H1 (cell line): ENCODE measurements at regions not wholly inside any gene's neighbourhood (a gene's known extent, or its start where the extent isn't known, plus 50 kb on each side); places are given as distances from the start of the nearest gene placed in this dataset.

Experiments used
- CBX5 ChIP-seq: fragments of 300-800, 300-1000 bp; sonication (generic); IDR thresholded peaks from 2 replicates; pipeline ENCODE4 v1.7.1; 2016; ENCODE audit warnings: antibody characterized with exemption, low read length, low read depth
- CEBPB ChIP-seq: IDR thresholded peaks from 2 replicates; pipeline ENCODE4 v1.6.1; 2012; ENCODE audit warnings: low read depth, low read length
- CHD1 ChIP-seq: IDR thresholded peaks from 2 replicates; pipeline ENCODE4 v1.6.1; 2012; ENCODE audit warnings: low read depth, low read length, improper control_type of control experiment
- CREB1 ChIP-seq: IDR thresholded peaks from 2 replicates; pipeline ENCODE4 v1.6.1; 2012; ENCODE audit warnings: inconsistent platforms
- EZH2 ChIP-seq: fragments of 200-600 bp; sonication (generic); IDR thresholded peaks from 2 replicates; pipeline ENCODE4 v1.7.1; 2012; ENCODE audit warnings: low read depth, mild to moderate bottlenecking, moderate library complexity, low read length, inconsistent platforms; ENCODE audit not compliant: severe bottlenecking
- NANOG ChIP-seq: IDR thresholded peaks from 2 replicates; pipeline ENCODE4 v1.6.1; 2011; ENCODE audit warnings: low read length, low read depth, mild to moderate bottlenecking, inconsistent platforms; ENCODE audit not compliant: insufficient read depth, poor library complexity, severe bottlenecking
- POLR2A ChIP-seq, 2 experiments: IDR thresholded peaks; 1 replicate in 1 of 2; 2 replicates in 1 of 2; pipeline ENCODE4 v1.6.1; 2011; ENCODE audit warnings: low read depth in 2 of 2, low read length in 2 of 2, mild to moderate bottlenecking in 2 of 2; ENCODE audit errors: control extremely low read depth in 1 of 2
- RNF2 ChIP-seq: fragments of 200-900, 300-1000 bp; sonication (generic); IDR thresholded peaks from 2 replicates; pipeline ENCODE4 v1.7.1; 2016; ENCODE audit warnings: borderline replicate concordance, low read depth, mild to moderate bottlenecking, antibody characterized with exemption, low read length; ENCODE audit not compliant: poor library complexity, severe bottlenecking; ENCODE audit errors: missing control alignments
- YY1 ChIP-seq: IDR thresholded peaks from 2 replicates; pipeline ENCODE4 v1.6.1; 2011; ENCODE audit warnings: low read depth, mild to moderate bottlenecking, low read length
- TF ChIP-seq, protein P1 (sequence below), 3 experiments: IDR thresholded peaks; 1 replicate in 2 of 3; 2 replicates in 1 of 3; pipeline versions ENCODE4 v1.5.1 to v1.6.1; 2011; ENCODE audit warnings: low read length in 3 of 3, mild to moderate bottlenecking in 3 of 3, inconsistent platforms in 2 of 3, low read depth in 1 of 3, moderate library complexity in 1 of 3; ENCODE audit not compliant: insufficient read depth in 1 of 3; ENCODE audit errors: control extremely low read depth in 1 of 3

DNA sequence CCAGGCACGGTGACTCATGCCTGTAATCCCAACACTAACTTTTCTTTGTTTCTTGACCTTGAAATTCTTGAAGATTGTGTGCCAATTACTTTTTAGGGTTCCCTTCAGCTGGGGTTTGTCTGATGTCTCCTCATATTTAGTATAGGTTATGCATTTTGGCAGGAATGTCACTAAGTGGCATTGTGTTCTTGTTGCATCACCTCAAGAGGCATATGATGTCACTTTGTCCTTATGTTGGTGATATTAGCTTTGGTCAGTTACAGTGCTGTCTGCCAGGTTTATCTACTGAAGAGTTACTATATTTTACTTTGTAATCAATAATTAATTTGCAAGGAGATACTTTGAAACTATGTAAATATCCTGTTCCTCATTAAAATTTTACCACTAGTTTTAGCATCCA is 61.0 kb upstream of the BTG1 start:
- TF ChIP-seq, protein P1, sequence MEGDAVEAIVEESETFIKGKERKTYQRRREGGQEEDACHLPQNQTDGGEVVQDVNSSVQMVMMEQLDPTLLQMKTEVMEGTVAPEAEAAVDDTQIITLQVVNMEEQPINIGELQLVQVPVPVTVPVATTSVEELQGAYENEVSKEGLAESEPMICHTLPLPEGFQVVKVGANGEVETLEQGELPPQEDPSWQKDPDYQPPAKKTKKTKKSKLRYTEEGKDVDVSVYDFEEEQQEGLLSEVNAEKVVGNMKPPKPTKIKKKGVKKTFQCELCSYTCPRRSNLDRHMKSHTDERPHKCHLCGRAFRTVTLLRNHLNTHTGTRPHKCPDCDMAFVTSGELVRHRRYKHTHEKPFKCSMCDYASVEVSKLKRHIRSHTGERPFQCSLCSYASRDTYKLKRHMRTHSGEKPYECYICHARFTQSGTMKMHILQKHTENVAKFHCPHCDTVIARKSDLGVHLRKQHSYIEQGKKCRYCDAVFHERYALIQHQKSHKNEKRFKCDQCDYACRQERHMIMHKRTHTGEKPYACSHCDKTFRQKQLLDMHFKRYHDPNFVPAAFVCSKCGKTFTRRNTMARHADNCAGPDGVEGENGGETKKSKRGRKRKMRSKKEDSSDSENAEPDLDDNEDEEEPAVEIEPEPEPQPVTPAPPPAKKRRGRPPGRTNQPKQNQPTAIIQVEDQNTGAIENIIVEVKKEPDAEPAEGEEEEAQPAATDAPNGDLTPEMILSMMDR (IDR thresholded peaks at IDR 0.05; ENCODE audit: control extremely low read depth in 1 of 3, insufficient read depth in 1 of 3, low read depth in 1 of 3, low read length in 3 of 3): no peak
- no peak for TF ChIP-seq CEBPB
- no peak for TF ChIP-seq POLR2A (IDR thresholded peaks at IDR 0.05; ENCODE audit: control extremely low read depth in 1 of 2, low read depth in 2 of 2, low read length in 2 of 2)
- TF ChIP-seq RNF2: no peak
- TF ChIP-seq EZH2: no peak
- TF ChIP-seq CREB1: no peak
- no peak for TF ChIP-seq YY1
- TF ChIP-seq CBX5: no peak
- TF ChIP-seq CHD1: no peak
- no peak for TF ChIP-seq NANOG
